HCT116 (cell line): ENCODE measurements at regions not wholly inside any gene's neighbourhood (a gene's known extent, or its start where the extent isn't known, plus 50 kb on each side); places are given as distances from the start of the nearest gene placed in this dataset.
"Not testable (repeated sequence)": the region's sequence is repeated elsewhere in the genome, so short reads cannot be mapped to it uniquely, and the experiment has no call there.

Experiments used
- ATAC-seq: fragments of 200-7000 bp; cut with Tn5 transposase; 2 replicates; pipeline ENCODE4 v1.9.1; 2020; ENCODE audit warnings: mild to moderate bottlenecking, moderate library complexity
- BruUV-seq: library from RNA; stranded (reverse); fragments of 400-500 nt; replicated peaks from 2 replicates; lab custom pipeline; 2021; lab: Mats Ljungman, UMichigan
- CTCF ChIA-PET: fragments of 300-600 bp; sonication (Branson Sonifier 250); formaldehyde crosslinking; loops from one replicate; lab custom pipeline; 2021; ENCODE audit warnings: antibody characterized with exemption; lab: Charles Lee
- POLR2A ChIA-PET: fragments of 300-600, 350-600 bp; sonication (Branson Sonifier 250); formaldehyde crosslinking; loops from one replicate; lab custom pipeline; 2021; ENCODE audit warnings: antibody characterized with exemption; lab: Charles Lee
- RAD21 ChIA-PET, 2 experiments: fragments of 300-600 bp; sonication (Branson Sonifier 250); formaldehyde crosslinking; loops; one replicate each; lab custom pipeline; 2023; ENCODE audit warnings: low total read pairs in 2 of 2; ENCODE audit not compliant: uncharacterized antibody in 2 of 2, unreplicated experiment in 2 of 2, low non-redundant PET in 1 of 2; lab: Charles Lee
- DNase-seq: peaks from one replicate; pipeline ENCODE4 v3.0.0-alpha.2; 2010; ENCODE audit warnings: low read depth, low spot score
- H2AFZ ChIP-seq: fragments of 200-600 bp; shearing (Covaris generic), sonication (generic); 2 replicates; pipeline ENCODE4 v1.6.1; 2017; ENCODE audit warnings: low read depth, mixed run types, mixed read lengths, antibody characterized with exemption, low read length; ENCODE audit not compliant: poor library complexity, severe bottlenecking
- H3K27ac ChIP-seq: 2 replicates; pipeline ENCODE4 v1.5.1; 2012; ENCODE audit warnings: low read depth, low read length
- H3K27me3 ChIP-seq: fragments of 200-600 bp; sonication (generic); 2 replicates; pipeline ENCODE4 v1.6.1; 2016; ENCODE audit warnings: mixed run types, low read length, mixed read lengths; ENCODE audit not compliant: insufficient read depth
- H3K36me3 ChIP-seq, 2 experiments: fragments of 200-500 bp in 1 of 2; fragments of 200-600 bp in 1 of 2; sonication (Bioruptor generic) in 1 of 2; sonication (generic) in 1 of 2; 2 replicates each; pipeline versions ENCODE4 v1.5.1 to v1.6.1; 2014 to 2016; ENCODE audit warnings: low read length in 2 of 2, inconsistent platforms in 1 of 2, mixed read lengths in 1 of 2, mixed run types in 1 of 2; ENCODE audit not compliant: insufficient read depth in 2 of 2, control insufficient read depth in 1 of 2
- H3K4me1 ChIP-seq, 2 experiments: fragments of 200-600 bp in 1 of 2; sonication (generic) in 1 of 2; 2 replicates each; pipeline versions ENCODE4 v1.5.1 to v1.6.1; 2012 to 2017; ENCODE audit warnings: low read length in 2 of 2, inconsistent platforms in 1 of 2, mild to moderate bottlenecking in 1 of 2, mixed read lengths in 1 of 2, mixed run types in 1 of 2, moderate library complexity in 1 of 2; ENCODE audit not compliant: insufficient read depth in 2 of 2, control insufficient read depth in 1 of 2
- H3K4me2 ChIP-seq: fragments of 200-600 bp; sonication (generic); 2 replicates; pipeline ENCODE4 v1.6.1; 2017; ENCODE audit warnings: mixed run types, low read length, mixed read lengths
- H3K4me3 ChIP-seq, 2 experiments: fragments of 200-600 bp in 1 of 2; sonication (generic) in 1 of 2; replicated peaks in 1 of 2; 2 replicates each; pipeline ENCODE4 v1.5.1; 2011 to 2016; ENCODE audit warnings: low read length in 2 of 2, control low read depth in 1 of 2, low read depth in 1 of 2, mild to moderate bottlenecking in 1 of 2, mixed read lengths in 1 of 2, mixed run types in 1 of 2
- H3K79me2 ChIP-seq: fragments of 200-600 bp; sonication (generic); 2 replicates; pipeline ENCODE4 v1.6.1; 2017; ENCODE audit warnings: mild to moderate bottlenecking, mixed run types, low read length, moderate library complexity, mixed read lengths; ENCODE audit not compliant: insufficient read depth
- H3K9ac ChIP-seq: fragments of 200-600 bp; sonication (generic); 2 replicates; pipeline ENCODE4 v1.6.1; 2016; ENCODE audit warnings: low read length, mixed read lengths
- H3K9me2 ChIP-seq: fragments of 200-600 bp; sonication (generic), shearing (Covaris generic); 2 replicates; pipeline ENCODE4 v1.6.1; 2017; ENCODE audit warnings: mixed run types, mild to moderate bottlenecking, moderate library complexity; ENCODE audit not compliant: insufficient read depth
- H3K9me3 ChIP-seq, 2 experiments: fragments of 200-500 bp in 1 of 2; fragments of 200-600 bp in 1 of 2; sonication (Bioruptor generic) in 1 of 2; sonication (generic) in 1 of 2; 2 replicates each; pipeline ENCODE4 v1.6.1; 2014 to 2017; ENCODE audit warnings: low read length in 2 of 2, mixed read lengths in 2 of 2, inconsistent platforms in 1 of 2, low read depth in 1 of 2, mild to moderate bottlenecking in 1 of 2, mixed run types in 1 of 2, moderate library complexity in 1 of 2; ENCODE audit not compliant: control insufficient read depth in 1 of 2, insufficient read depth in 1 of 2
- H4K20me1 ChIP-seq: fragments of 200-600 bp; sonication (generic), shearing (Covaris generic); 2 replicates; pipeline ENCODE4 v1.6.1; 2017; ENCODE audit warnings: mixed run types, mild to moderate bottlenecking, moderate library complexity; ENCODE audit not compliant: insufficient read depth
- EZH2 ChIP-seq: fragments of 200-600 bp; sonication (generic); IDR thresholded peaks from 2 replicates; pipeline ENCODE4 v1.6.1; 2017; ENCODE audit warnings: antibody characterized with exemption, mixed run types
- JUND ChIP-seq: IDR thresholded peaks from 2 replicates; pipeline ENCODE4 v1.6.1; 2012
- RAD21 ChIP-seq: IDR thresholded peaks from 2 replicates; pipeline ENCODE4 v1.6.1; 2012; ENCODE audit warnings: low read depth, mild to moderate bottlenecking
- intact Hi-C: fragments of 100-400 bp; cut with micrococcal nuclease; formaldehyde crosslinking; loops from 2 replicates; pipeline ENCODE4 v1.10.0; 2022
- TF ChIP-seq, protein P1 (sequence below), 3 experiments: fragments of 200-600 bp in 1 of 3; sonication (generic) in 1 of 3; IDR thresholded peaks in 2 of 3; conservative IDR thresholded peaks in 1 of 3; 2 replicates each; pipeline ENCODE4 v1.5.1; 2012 to 2017; ENCODE audit warnings: low read depth in 2 of 3, low read length in 2 of 3, antibody characterized with exemption in 1 of 3, borderline replicate concordance in 1 of 3, control low read depth in 1 of 3, mild to moderate bottlenecking in 1 of 3, mixed read lengths in 1 of 3, mixed run types in 1 of 3, moderate library complexity in 1 of 3; ENCODE audit not compliant: insufficient read depth in 1 of 3

DNA sequence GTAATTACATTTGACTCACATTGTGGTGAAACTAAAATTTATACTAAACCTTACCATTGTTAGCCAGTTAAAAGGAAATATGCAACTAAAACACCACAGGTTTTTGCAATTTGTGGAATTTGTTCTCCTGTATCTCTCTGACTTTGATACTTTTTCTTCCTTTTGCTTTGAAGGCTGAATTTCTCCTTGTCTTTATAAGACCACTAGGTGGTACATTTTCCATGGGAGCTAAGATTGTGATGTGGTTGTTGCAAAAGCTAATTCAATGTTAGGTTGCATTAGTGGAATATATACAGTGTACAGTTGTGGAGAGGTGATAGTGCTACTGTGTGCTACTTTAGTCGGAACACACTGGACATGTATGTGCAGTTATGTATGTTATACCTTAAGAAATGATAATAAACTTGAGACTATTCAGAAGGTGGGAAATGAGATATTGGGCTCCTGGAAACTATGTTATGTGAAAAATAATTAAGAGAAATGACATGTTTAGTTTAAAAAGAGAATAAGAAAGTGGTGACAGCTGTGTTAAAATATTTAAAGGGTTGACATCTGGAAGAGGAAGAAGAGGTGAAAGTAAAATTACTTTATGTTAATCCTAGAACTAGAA, 70.3 kb downstream of the ARL9 start:
- Histone ChIP-seq H3K36me3 (no peaks in the 10 kb centered on the region), H3K27me3 (no peaks in the 10 kb centered on the region), H3K9me3 (no peaks in the 10 kb centered on the region)
- TF ChIP-seq RAD21 (peak; percentile 71), EZH2 (no peak), JUND (no peak)
- TF ChIP-seq, protein P1, sequence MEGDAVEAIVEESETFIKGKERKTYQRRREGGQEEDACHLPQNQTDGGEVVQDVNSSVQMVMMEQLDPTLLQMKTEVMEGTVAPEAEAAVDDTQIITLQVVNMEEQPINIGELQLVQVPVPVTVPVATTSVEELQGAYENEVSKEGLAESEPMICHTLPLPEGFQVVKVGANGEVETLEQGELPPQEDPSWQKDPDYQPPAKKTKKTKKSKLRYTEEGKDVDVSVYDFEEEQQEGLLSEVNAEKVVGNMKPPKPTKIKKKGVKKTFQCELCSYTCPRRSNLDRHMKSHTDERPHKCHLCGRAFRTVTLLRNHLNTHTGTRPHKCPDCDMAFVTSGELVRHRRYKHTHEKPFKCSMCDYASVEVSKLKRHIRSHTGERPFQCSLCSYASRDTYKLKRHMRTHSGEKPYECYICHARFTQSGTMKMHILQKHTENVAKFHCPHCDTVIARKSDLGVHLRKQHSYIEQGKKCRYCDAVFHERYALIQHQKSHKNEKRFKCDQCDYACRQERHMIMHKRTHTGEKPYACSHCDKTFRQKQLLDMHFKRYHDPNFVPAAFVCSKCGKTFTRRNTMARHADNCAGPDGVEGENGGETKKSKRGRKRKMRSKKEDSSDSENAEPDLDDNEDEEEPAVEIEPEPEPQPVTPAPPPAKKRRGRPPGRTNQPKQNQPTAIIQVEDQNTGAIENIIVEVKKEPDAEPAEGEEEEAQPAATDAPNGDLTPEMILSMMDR (IDR thresholded peaks at IDR 0.05 in 2 of 3, conservative IDR thresholded peaks at IDR 0.05 in 1 of 3; ENCODE audit: borderline replicate concordance in 1 of 3, insufficient read depth in 1 of 3, low read depth in 2 of 3, low read length in 2 of 3), result peak; percentile 47 to 64 (median 58); a peak in 4 of 6 replicates
- TF ChIP-seq, all 23 proteins: peak for 2
- no TSS peak for BruUV-seq
- no peak overlapping the region for H3K4me2 ChIP-seq
- no peaks in the 10 kb centered on the region for H4K20me1 ChIP-seq
- DNase-seq (peak; percentile 36), ATAC-seq (peak; percentile 77; the same call in 1 of the 2 replicates)
- no peak overlapping the region for H2AFZ ChIP-seq
- POLR2A ChIA-PET, result interaction anchor here (1.2 kb wide), 1 partner anchor 224 kb away, joined by 3 read pairs; no protein-coding TSS in a partner anchor
- H3K4me1 ChIP-seq, result no peaks in the 10 kb centered on the region
- H3K79me2 ChIP-seq, result no peaks in the 10 kb centered on the region
- CTCF ChIA-PET, result interaction anchor here (0.6 to 2.2 kb wide), 11 partner anchors 10 to 261 kb away, joined by 3 to 29 read pairs (median 4); no protein-coding TSS in a partner anchor
- no peak overlapping the region for H3K4me3 ChIP-seq
- H3K27ac ChIP-seq, result no peak overlapping the region
- intact Hi-C loops, result loop anchor here (1.0 kb wide), 1 partner anchor 224 kb away; no protein-coding TSS in a partner anchor
- RAD21 ChIA-PET, result interaction anchor here (0.8 to 1.2 kb wide), 3 partner anchors 224 to 261 kb away, joined by 3 to 7 read pairs (median 5); no protein-coding TSS in a partner anchor
- H3K9ac ChIP-seq, result no peak overlapping the region
- no peaks in the 10 kb centered on the region for H3K9me2 ChIP-seq

DNA sequence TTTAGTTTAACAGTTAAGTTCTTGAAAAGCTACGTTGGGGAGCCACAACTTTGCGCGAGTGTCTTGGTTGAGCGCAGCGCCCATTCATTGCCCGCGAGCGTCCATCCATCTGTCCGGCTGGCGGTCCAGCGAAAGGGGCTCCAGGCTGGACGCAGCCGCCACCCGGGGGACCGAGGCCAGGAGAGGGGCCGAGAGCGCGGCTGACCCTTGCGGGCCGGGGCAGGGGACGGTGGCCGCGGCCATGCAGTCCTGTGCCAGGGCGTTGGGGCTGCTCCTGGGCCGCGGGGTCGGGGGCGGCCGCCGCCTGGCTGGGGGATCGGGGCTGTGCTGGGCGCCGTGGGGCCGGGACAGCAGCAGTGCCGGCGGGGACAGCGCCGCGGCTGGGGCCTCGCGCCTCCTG, 86.8 kb downstream of the ARL9 start:
- H3K9me2 ChIP-seq, BruUV-seq, DNase-seq, H3K4me3 ChIP-seq, H4K20me1 ChIP-seq, RAD21 ChIA-PET, H3K9me3 ChIP-seq, intact Hi-C loops, H3K27ac ChIP-seq, H3K36me3 ChIP-seq, H3K79me2 ChIP-seq, ATAC-seq, H2AFZ ChIP-seq, POLR2A ChIA-PET, H3K4me1 ChIP-seq, H3K27me3 ChIP-seq, H3K4me2 ChIP-seq, CTCF ChIA-PET, H3K9ac ChIP-seq: not testable (repeated sequence)
